Loucy (cell line): ENCODE measurements at regions not wholly inside any gene's neighbourhood (a gene's known extent, or its start where the extent isn't known, plus 50 kb on each side); places are given as distances from the start of the nearest gene placed in this dataset.
A peak's percentile ranks its signal among the peaks of the same experiment; 100 is the strongest.

ENCODE experiments used
- H2AFZ ChIP-seq: fragments of 200-600 bp; sonication (generic); 2 replicates; pipeline ENCODE4 v1.6.0; 2016; ENCODE audit warnings: antibody characterized with exemption, mild to moderate bottlenecking, low read length, moderate library complexity
- H3F3A ChIP-seq: fragments of 200-600 bp; 2 replicates; pipeline ENCODE4 v1.6.0; 2016; ENCODE audit warnings: antibody characterized with exemption, low read depth, mild to moderate bottlenecking
- H3K27me3 ChIP-seq: fragments of 200-600 bp; sonication (generic); 2 replicates; pipeline ENCODE4 v1.6.1; 2014; ENCODE audit warnings: low read length, mild to moderate bottlenecking; ENCODE audit not compliant: insufficient read depth, poor library complexity, severe bottlenecking
- H3K36me3 ChIP-seq: fragments of 200-600 bp; sonication (generic); 2 replicates; pipeline ENCODE4 v1.6.1; 2016; ENCODE audit warnings: low read length; ENCODE audit not compliant: insufficient read depth
- H3K4me1 ChIP-seq: fragments of 200-600 bp; sonication (generic); 2 replicates; pipeline ENCODE4 v1.5.1; 2014; ENCODE audit warnings: low read length, mild to moderate bottlenecking; ENCODE audit not compliant: insufficient read depth, poor library complexity, severe bottlenecking
- H3K4me2 ChIP-seq: fragments of 200-600 bp; sonication (generic); 2 replicates; pipeline ENCODE4 v1.6.0; 2014; ENCODE audit warnings: antibody characterized with exemption, low read length, low read depth, mild to moderate bottlenecking; ENCODE audit not compliant: poor library complexity, severe bottlenecking
- H3K4me3 ChIP-seq: fragments of 200-600 bp; sonication (generic); 2 replicates; pipeline ENCODE4 v1.5.1; 2014; ENCODE audit warnings: low read length, mild to moderate bottlenecking, mixed read lengths; ENCODE audit not compliant: poor library complexity, severe bottlenecking
- H3K79me2 ChIP-seq: fragments of 200-600 bp; sonication (generic); 2 replicates; pipeline ENCODE4 v1.6.1; 2014; ENCODE audit warnings: low read length; ENCODE audit not compliant: insufficient read depth
- H3K9ac ChIP-seq: fragments of 200-600 bp; sonication (generic); 2 replicates; pipeline ENCODE4 v1.6.0; 2014; ENCODE audit warnings: mild to moderate bottlenecking, low read depth, low read length, moderate library complexity; ENCODE audit not compliant: poor library complexity, severe bottlenecking
- H3K9me2 ChIP-seq: fragments of 200-600 bp; sonication (generic); replicated peaks from 2 replicates; pipeline ENCODE4 v1.6.1; 2016; ENCODE audit warnings: low read depth, low read length, mixed read lengths
- H3K9me3 ChIP-seq: fragments of 200-600 bp; sonication (generic); 2 replicates; pipeline ENCODE4 v1.6.1; 2014; ENCODE audit warnings: mild to moderate bottlenecking, antibody characterized with exemption, low read length, low read depth; ENCODE audit not compliant: insufficient read depth
- H4K20me1 ChIP-seq: fragments of 200-600 bp; sonication (generic); 2 replicates; pipeline ENCODE4 v1.6.0; 2014; ENCODE audit warnings: antibody characterized with exemption, low read length, mild to moderate bottlenecking; ENCODE audit not compliant: insufficient read depth, poor library complexity, severe bottlenecking
- CTCF ChIP-seq: fragments of 200-600 bp; sonication (generic); conservative IDR thresholded peaks from 2 replicates; pipeline ENCODE4 v1.5.1; 2014; ENCODE audit warnings: mild to moderate bottlenecking, antibody characterized with exemption, low read length
- EZH2phosphoT487 ChIP-seq: fragments of 200-600 bp; IDR thresholded peaks from 2 replicates; pipeline ENCODE4 v1.6.1; 2018; ENCODE audit warnings: antibody characterized with exemption, mild to moderate bottlenecking, moderate library complexity, borderline replicate concordance

- Histone ChIP-seq H3K4me3 (no peak overlapping the region), H3K36me3 (no peaks in the 10 kb centered on the region), H2AFZ (no peak overlapping the region), H3K4me1 (no peaks in the 10 kb centered on the region), H3F3A (no peaks in the 10 kb centered on the region), H3K9me3 (no peaks in the 10 kb centered on the region), H4K20me1 (no peaks in the 10 kb centered on the region), H3K27me3 (no peaks in the 10 kb centered on the region), H3K79me2 (no peaks in the 10 kb centered on the region), H3K9me2 (no peaks in the 10 kb centered on the region), H3K9ac (no peak overlapping the region), H3K4me2 (no peak overlapping the region)
- TF ChIP-seq EZH2phosphoT487 (no peak), CTCF (peak; percentile 16; the same call in 1 of the 2 replicates)
Observed at GRCh38 chr6:40286721-40287120, 300.4 kb downstream of the LRFN2 start.

GRCh38 chr6:40285996-40286395, 301.2 kb downstream of the LRFN2 start:
- Histone ChIP-seq H3K4me3 (no peak overlapping the region), H3K4me2 (no peak overlapping the region), H3K9me3 (no peaks in the 10 kb centered on the region), H3K9me2 (no peaks in the 10 kb centered on the region), H3K79me2 (no peaks in the 10 kb centered on the region), H3K9ac (no peak overlapping the region), H2AFZ (no peak overlapping the region), H3K27me3 (no peaks in the 10 kb centered on the region), H3K4me1 (no peaks in the 10 kb centered on the region), H3K36me3 (no peaks in the 10 kb centered on the region), H3F3A (no peaks in the 10 kb centered on the region), H4K20me1 (no peaks in the 10 kb centered on the region)
- TF ChIP-seq CTCF (no peak), EZH2phosphoT487 (no peak)

GRCh38 chr6:40285535-40285934, 301.6 kb downstream of the LRFN2 start:
- TF ChIP-seq CTCF, result no peak
- TF ChIP-seq EZH2phosphoT487, result no peak
- H2AFZ ChIP-seq, result no peak overlapping the region
- H3K36me3 ChIP-seq, result no peaks in the 10 kb centered on the region
- H3F3A ChIP-seq, result no peaks in the 10 kb centered on the region
- no peaks in the 10 kb centered on the region for H3K4me1 ChIP-seq
- no peaks in the 10 kb centered on the region for H3K9me3 ChIP-seq
- no peaks in the 10 kb centered on the region for H4K20me1 ChIP-seq
- no peak overlapping the region for H3K4me2 ChIP-seq
- no peaks in the 10 kb centered on the region for H3K27me3 ChIP-seq
- no peak overlapping the region for H3K4me3 ChIP-seq
- H3K9ac ChIP-seq, result no peak overlapping the region
- H3K79me2 ChIP-seq, result no peaks in the 10 kb centered on the region
- H3K9me2 ChIP-seq, result no peaks in the 10 kb centered on the region
